Astrocyte of the spinal cord (primary cell): ENCODE measurements at regions not wholly inside any gene's neighbourhood (a gene's known extent, or its start where the extent isn't known, plus 50 kb on each side); places are given as distances from the start of the nearest gene placed in this dataset.

Experiments used
- DNase-seq: peaks from one replicate; pipeline ENCODE4 v3.0.0; 2011; ENCODE audit warnings: low read depth, low spot score
- H3K4me3 ChIP-seq: 2 replicates; pipeline ENCODE4 v1.5.1; 2011; ENCODE audit warnings: low read depth, mild to moderate bottlenecking, low read length, moderate library complexity
- CTCF ChIP-seq: IDR thresholded peaks from 2 replicates; pipeline ENCODE4 v1.5.1; 2012; ENCODE audit warnings: low read depth, mild to moderate bottlenecking, low read length, inconsistent platforms
- in situ Hi-C: cut with HindIII; loops from 2 replicates; pipeline ENCODE4 v1.10.0; 2017; ENCODE audit warnings: low sequenced_read_pairs

DNA sequence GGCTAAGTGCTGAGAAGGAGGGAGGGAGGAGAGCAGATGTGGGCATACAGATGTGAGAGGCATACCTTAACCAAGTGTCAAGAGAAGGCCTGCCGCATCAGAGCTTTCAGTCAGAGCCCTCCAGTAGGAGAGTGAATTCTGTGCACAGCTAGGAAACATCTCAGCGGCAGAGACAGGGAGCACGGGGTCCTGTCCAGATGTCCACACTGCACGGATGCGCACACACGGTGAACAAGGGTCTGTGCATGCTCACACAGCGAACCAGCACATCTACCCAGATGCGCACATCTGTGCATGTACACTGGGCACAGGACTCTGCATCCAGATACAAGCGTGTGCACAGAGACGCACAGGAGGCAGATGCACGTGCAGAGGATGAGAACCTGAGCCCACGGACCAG is 778.0 kb downstream of the BRD1 start:
- no peak for TF ChIP-seq CTCF

DNA sequence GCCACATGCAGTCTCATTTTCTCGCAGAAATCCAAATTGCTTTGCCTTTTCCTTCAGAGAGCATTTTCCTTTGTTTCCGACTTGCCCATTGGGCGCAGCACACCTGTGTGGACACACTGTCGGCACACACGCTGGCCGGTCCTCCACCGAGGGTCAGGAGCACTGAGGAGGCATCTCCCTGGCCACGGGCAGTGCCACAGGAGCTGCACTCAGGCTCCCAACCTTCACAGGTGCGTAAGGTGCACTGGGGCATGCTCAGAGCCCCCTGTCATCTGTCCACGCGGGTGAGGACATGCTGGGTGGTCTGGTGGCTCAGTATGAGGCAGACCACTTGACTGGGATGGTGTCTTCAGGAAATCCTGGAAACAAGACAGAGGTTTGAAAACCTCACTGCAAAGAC is 779.1 kb downstream of the BRD1 start:
- no peak for TF ChIP-seq CTCF
- DNase-seq: no peak
- H3K4me3 ChIP-seq: no peak overlapping the region
- in situ Hi-C loops: no loop called here

More for the DNA sequence above, 778.0 kb downstream of the BRD1 start:
- DNase-seq: no peak
- in situ Hi-C loops: no loop called here
- no peak overlapping the region for H3K4me3 ChIP-seq

- in situ Hi-C loops: no loop called here
- H3K4me3 ChIP-seq: no peak overlapping the region
- TF ChIP-seq CTCF: no peak
- DNase-seq: no peak
These were observed 780.2 kb downstream of the BRD1 start for GRCh38 chr22:49047447-49047846.

GRCh38 chr22:49046546-49047361 is 780.9 kb downstream of the BRD1 start:
- no peak for DNase-seq
- in situ Hi-C loops: no loop called here
- no peak overlapping the region for H3K4me3 ChIP-seq
- TF ChIP-seq CTCF: peak; percentile 5

DNA sequence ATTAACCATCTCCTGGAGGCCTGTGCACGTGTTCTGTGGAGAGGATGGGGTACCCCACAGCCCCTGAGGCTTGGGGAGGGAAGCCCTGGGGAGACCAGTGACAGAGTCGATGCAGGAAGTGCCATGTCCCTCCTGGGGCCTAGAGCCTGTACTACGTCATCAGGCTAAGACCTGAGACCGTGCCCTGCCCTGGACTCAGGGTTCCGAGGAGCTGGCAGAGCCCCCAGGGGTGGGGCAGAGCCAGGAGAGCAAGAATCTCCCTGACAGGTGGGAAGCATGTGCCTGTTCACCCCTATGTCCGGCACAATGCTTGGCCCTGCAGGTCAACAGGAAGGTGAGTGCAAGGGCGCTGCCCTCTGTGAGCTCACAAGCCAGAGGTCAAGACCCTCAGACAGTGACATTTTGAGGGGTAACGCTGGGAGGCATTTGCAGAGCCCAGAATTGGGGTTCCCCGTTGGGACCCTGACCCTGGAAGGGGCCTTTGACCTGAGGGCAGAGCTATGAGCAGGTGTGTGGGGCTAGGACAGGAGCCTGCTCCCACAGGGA is 781.6 kb downstream of the BRD1 start:
- DNase-seq: no peak
- in situ Hi-C loops: no loop called here
- no peak overlapping the region for H3K4me3 ChIP-seq
- no peak for TF ChIP-seq CTCF

GRCh38 chr22:49045276-49045675 is 782.4 kb downstream of the BRD1 start:
- no peak for DNase-seq
- TF ChIP-seq CTCF: no peak
- in situ Hi-C loops: no loop called here
- no peak overlapping the region for H3K4me3 ChIP-seq
